ENCODE measurements at regions not wholly inside any gene's neighbourhood (a gene's known extent, or its start where the extent isn't known, plus 50 kb on each side); places are given as distances from the start of the nearest gene placed in this dataset.

DNA sequence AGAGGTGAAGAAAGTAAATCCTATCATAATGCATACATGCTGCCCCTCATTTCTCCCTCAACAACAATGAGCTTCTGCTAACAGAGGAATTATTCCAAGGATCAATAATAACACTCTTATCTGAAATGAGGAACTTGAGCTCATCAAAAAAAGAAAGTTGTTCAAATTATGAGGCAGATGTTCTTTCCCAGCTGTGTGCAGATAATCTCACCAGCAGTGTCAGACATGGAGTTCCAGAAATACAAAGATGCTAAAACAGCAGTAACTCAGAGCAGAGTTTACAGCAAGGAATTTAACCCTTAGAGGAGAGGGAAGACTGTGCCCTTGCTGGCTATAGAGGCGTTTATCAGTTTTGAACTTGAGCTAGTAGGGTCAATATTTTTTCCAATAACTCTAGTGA, 153.1 kb downstream of the TRIM36 start:
- TF ChIP-seq, protein P1, sequence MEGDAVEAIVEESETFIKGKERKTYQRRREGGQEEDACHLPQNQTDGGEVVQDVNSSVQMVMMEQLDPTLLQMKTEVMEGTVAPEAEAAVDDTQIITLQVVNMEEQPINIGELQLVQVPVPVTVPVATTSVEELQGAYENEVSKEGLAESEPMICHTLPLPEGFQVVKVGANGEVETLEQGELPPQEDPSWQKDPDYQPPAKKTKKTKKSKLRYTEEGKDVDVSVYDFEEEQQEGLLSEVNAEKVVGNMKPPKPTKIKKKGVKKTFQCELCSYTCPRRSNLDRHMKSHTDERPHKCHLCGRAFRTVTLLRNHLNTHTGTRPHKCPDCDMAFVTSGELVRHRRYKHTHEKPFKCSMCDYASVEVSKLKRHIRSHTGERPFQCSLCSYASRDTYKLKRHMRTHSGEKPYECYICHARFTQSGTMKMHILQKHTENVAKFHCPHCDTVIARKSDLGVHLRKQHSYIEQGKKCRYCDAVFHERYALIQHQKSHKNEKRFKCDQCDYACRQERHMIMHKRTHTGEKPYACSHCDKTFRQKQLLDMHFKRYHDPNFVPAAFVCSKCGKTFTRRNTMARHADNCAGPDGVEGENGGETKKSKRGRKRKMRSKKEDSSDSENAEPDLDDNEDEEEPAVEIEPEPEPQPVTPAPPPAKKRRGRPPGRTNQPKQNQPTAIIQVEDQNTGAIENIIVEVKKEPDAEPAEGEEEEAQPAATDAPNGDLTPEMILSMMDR (IDR thresholded peaks at IDR 0.05) = no peak
- no peak for TF ChIP-seq POLR2A (IDR thresholded peaks at IDR 0.05)
- TF ChIP-seq EP300 (IDR thresholded peaks at IDR 0.05) = no peak
